ENCODE measurements at regions not wholly inside any gene's neighbourhood (a gene's known extent, or its start where the extent isn't known, plus 50 kb on each side); places are given as distances from the start of the nearest gene placed in this dataset.

DNA sequence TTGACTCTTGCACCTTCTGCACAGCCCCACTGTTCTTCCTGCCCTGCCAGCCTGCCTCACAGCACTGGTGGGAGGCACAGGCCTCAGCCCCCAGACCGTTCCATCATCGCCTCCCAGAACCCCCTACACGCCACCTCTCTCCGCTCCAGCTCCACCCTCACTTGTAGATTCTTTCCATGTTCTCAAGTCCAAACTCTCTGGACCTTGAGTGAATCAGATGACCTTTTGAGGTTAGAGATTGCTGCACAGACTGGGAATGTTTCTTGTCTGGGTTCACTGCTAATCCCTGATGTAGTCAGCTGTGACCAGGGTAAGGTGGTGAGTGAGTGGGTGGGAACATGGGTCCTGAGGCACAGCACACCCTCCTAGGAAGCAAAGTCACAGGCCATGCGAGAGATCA lies 272.4 kb downstream of the IRF8 start:
- no peak for TF ChIP-seq POLR2A (IDR thresholded peaks at IDR 0.05)
- no peak for TF ChIP-seq EP300 (IDR thresholded peaks at IDR 0.05)
- no peak for TF ChIP-seq CTCF (IDR thresholded peaks at IDR 0.05)

All from tibial nerve (tissue), 4 donors.